NCI-H146 treated with DMSO at 0.1 percent for 48 hours (cell line): ENCODE measurements at regions not wholly inside any gene's neighbourhood (a gene's known extent, or its start where the extent isn't known, plus 50 kb on each side); places are given as distances from the start of the nearest gene placed in this dataset.

Experiments used
- DNase-seq: peaks from one replicate; lab custom pipeline; 2025; ENCODE audit not compliant: unreplicated experiment; lab: John Stamatoyannopoulos, UW

DNA sequence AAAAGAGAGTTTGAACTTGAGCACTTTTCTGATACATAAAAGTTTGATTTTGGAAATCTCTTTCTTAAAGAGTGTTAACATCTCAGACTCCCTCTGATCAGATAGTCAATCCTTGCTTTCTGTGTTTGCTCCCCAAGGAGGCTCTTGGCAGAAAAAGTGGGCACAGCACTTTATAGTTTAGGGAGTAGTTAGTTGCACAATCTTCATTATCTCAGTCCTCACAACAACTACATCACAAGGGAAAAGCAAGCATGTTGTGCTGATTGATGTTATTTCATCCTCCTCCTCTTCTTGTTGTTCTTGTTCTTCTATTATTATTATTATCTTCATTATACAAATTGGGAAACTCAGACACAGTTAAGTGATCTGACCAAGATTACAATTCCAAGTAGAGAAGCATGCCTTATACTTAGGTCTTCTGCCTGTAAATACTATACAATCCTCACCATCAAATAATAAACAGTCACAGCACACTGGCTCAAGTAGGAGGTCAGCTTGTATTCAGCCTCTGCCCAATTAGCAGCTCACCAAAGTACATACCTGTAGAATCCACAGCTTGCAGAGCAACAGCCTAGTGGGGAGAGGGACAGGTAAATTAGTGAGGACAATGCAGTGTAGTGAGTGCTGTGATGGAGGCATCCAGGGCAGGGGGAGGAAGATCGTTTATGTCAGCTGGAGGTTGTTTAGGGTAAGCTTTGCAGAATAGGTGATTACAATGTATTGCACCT lies 304.1 kb upstream of the MME start:
- peak; percentile 85 for DNase-seq

DNA sequence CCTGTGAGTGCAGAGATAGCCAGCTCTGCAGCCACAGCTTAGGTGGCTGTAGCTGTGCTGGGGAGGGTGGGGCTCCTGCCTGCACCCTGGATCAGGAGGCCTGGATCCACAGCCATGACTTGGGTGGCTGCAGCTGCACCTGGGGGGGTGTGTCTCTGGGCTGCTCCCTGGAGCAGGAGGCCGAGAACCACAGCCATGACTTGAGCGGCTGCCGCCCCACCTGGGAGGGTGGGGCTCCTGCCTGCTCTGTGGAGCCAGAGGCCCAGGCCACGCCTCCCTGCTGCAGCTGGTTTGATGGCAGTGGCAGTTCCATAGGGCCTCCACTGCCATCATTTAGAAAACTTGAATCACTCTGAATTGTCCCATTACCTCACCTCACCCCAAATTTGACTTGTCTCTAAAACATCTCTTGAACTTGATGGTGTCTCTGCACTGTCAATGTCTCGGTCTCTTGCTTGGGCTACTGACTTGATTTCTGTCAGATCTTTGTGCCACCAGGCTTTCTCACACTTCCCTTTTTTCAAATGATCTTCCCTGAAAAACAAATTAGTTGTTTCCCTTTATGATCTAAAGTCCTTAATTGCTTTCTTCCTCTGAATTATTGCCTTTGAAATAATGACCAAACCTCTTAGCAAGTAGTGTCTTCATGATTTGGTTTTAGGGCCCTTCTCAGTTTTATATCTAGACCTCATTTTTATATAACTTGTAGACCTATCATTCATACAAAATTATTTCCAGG lies 313.2 kb upstream of the MME start:
- no peak for DNase-seq

DNA sequence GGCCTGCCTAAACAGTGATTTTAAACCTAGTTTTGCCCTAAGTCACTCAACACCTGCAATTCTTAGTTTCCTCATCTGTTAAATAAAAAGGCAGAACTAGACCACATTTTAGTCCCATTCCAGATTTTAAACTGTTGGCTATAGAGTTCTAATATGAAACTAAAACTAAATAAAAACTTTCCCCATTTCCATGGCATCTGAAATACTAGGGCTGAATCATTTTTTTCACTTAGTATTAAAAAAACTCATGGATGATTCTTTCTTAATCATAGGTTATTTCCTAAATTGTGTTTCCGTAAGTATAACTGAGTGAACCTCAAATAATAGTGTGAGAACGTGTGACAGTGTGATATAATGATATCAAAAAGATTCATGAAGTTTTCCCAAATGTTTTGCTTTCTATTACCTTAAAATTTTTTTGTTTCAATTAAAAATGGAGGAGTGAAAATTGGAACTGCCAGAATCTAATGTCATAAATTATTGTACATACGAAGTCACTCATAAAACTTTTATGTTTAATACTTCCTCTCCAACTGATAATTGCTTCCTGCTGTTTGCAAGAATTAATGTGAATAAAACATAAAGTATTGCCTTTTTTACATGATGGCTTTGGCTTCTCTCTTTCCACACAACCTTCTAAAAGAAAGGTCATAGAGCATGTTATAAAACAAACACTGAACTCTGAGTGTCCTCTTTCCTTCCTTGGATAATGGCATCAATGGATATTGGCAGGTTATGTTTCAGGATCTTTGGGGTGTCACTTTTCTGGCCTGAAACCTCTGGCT lies 315.1 kb upstream of the MME start:
- no peak for DNase-seq

DNA sequence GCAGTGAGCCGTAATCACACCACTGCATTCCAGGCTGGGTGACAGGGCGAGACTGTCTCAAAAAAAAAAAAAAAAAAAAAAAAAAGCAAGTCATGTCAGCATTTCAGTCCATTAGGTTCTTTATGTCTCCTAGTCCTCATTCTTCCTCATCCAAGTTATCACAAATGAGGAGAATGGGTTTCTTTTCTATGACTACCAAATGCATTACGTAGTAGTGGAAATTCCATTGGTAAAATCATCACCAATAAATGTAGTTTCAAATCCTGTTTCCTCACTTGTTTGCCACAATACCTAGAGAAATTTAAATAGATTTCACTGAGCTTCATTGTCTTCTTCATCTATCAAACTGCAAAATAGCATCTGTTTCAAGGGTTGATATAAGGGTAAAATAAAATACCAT lies 317.6 kb upstream of the MME start:
- DNase-seq, result no peak

DNA sequence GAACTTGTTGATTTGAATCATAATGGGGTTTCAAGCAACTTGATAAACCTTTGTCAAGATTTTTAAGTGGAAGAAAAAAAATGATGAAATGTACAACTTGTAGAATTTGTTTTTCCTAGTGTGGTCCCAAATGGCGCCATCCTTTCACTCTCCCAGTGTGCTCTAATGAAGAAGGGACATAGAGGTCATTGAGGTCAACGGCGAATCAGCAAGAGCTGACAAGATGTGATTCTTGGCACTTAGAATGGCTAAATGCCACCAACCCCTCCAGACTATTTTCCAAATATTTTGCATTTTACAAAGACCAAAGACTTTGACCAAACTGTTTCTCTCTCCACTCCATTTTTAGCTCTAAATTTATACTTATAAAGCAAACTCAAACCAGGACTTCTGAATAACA lies 320.2 kb upstream of the MME start:
- no peak for DNase-seq

DNA sequence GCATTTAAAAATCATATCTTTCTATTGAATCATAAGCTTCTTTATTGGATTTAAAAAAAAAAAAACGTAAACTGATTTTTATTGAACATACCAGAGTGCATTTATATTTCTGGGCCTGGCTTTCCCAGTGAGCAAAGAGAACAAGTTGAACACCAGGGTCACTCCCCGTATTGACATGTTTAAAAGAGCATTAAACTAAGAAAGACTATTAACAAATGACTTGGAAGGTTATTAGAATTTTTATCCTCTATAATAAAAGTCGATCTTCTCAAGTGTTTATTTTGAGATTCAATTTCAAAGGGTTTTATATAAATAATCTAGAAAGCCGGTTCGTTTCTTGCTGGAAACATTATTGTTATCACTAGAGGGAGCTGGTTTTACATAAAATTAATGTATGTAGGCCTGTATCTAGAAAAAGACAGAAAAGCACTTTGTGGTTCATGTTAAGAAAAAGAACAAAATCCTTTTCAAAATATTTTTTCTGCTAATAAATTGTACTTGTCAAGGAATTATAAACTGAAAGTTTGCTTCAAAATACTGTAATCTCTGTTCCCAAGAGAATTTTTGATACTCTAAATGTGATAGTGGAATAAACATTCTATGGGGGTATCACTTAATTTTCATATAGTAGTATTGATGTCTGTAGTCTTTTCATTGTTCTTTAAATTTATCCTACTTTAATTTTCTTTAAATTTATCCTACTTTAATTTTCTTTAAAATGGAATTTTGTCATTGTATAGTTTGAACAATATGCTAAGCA lies 321.8 kb upstream of the MME start:
- peak; percentile 51 for DNase-seq

DNA sequence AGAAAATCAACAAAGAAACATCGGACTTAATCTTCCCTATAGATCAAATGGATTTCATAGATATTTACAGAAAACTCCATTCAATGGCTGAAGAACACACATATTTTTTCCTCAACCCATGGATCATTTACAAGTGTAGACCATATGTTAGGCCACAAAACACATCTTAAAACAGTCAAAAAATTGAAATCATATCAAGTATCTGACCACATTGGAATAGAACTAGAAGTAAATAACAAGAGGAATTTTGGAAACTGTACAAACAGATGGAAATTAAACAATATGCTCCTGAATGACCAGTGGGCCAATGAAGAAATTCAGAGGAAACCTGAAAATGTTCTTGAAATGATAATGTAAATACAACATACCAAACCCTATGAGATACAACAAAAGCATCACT lies 323.1 kb upstream of the GPR149 start:
- no peak for DNase-seq

DNA sequence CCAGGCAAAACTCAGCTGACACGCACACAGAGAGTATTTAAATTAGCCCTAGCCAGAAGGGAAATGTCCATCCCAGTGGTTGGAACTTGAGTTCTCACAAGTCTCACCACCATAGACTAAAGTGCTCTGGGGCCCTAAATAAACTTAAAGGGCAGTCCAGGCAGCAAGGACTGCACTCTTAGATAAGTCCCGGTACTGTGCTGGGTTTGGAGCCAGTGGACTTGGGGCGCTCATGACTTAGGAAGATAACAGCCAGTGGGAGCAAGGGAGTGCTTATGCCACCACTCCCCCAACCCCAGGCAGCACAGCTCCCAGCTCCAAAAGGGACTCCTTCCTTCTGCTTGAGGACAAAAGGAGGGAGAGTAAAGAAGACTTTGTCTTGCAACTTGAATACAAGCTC lies 319.5 kb upstream of the GPR149 start:
- DNase-seq, result no peak

DNA sequence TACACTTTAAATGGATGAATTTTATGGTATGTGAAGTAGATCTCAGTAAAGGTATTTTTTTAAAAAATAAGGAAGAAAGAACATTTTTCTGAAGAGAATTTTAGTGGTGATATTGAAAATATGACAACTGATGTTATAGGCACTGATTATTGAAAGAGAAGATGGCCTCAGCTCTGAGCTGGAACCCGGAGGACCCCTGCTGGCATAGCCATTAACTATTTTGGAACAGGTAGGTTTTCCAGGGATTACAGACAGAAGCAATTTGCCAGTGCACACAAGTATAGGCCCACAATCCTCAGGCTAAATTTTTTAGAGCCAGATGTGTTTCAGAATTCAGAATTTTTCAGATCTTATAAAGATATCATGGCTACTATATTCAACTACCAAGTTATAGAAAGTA lies 315.9 kb upstream of the GPR149 start:
- no peak for DNase-seq

DNA sequence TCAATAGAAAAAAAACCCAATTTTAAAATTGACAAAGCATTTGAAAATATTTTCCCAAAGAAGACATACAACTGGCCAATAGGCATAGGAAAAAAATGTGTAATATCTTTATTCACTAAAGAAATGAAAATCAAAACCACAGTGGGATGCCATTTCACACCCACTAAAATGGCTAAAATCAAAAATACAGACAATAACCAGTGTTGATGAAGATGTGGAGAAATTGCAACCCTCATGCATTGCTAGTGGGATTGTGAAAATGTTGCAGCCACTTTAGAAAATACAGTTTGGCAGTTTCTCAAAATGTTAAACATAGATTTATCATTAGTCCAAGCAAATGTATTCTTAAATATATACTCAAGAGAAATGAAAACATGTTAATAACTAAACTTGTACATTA lies 315.1 kb upstream of the GPR149 start:
- DNase-seq, result no peak

DNA sequence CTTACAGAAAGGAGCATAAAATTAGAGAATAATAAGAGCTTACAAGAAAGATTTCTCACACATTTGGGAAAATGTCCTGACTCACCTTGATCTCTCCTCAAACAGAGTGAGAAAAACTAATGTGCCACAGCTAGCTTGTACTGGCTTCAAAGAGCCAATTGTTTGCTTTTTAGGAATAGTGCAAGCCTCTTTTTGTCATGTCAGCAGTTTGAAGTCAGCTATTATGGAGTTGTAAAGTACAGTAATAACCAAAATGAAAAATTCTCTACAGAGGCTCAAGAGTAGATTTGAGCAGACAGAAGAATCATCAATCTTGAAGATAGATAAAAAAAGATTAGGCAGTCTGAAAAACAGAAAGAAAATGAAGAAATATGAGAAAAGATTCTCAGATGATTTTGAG lies 313.4 kb upstream of the GPR149 start:
- DNase-seq, result no peak

DNA sequence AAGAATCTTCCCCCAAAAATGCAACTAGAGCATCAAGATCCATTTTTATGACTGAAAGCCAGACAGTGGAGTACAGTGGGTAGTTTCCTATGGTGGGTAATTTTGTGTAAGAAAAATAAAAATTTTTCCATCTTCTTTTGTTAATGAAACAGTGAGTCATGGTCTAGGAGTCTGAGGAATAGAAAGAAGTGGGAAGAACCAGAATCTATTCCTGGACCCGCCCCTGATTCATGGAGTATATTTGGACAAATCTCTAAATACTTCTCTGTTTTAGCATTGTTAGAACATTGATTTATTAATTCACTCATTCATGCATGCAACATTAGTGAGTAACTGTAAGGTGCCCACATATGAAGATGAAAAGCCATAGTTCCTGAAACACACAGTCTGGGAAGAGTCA lies 304.5 kb upstream of the GPR149 start:
- no peak for DNase-seq

DNA sequence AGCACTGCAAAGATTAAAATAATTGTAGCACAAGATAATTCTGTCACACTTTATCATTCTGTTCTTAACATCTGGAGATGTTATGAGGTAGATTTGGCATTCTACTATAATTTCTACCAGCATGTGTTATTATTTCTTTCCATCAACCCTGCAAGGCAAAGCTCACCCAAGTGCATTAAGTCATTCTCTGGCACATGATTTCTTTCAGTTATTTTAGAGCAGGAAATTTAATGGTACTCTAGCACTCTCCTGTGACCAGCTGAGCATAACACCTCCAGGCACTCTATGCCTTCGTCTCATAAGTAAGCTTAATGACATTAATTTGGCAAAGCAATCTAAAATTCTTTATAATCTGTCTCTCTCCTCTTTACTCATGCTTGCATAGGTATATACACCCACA lies 300.2 kb upstream of the GPR149 start:
- no peak for DNase-seq

DNA sequence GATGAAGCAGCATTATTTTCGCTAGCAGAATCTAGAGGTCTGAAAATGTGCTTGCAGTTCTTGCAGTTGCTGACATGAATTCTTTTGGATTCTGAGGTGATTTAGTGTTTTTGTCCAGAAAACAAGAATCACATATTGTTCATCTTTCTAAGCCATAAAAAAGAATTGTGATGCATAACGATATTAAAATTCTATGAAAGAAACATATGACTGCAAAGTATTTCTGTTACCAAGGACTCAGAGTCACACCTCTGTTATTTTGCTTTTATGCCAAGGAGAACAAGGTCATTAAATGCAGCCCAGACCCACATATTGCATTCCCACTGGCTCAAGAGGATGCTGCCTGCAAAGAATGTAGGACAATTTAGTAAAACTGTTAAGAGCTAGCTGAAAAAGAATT lies 299.8 kb upstream of the GPR149 start:
- no peak for DNase-seq

DNA sequence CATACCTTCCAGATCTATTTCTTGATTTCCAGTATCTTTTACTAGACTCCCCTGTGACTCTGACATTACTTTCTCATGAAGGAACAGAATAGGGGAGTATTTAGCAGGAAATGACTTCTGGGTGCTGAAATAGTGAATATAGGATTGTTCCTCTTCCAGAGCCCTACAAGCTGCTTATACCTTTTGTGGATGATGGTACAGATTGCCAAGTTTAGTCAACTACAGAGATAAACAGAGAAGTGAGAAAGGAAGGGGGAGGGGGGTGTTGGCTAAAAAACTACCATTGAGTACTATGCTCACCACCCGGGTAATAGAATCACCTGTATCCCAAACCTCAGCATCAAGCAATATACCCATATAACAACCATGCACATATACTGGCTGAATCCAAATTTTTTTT lies 298.3 kb upstream of the GPR149 start:
- no peak for DNase-seq

DNA sequence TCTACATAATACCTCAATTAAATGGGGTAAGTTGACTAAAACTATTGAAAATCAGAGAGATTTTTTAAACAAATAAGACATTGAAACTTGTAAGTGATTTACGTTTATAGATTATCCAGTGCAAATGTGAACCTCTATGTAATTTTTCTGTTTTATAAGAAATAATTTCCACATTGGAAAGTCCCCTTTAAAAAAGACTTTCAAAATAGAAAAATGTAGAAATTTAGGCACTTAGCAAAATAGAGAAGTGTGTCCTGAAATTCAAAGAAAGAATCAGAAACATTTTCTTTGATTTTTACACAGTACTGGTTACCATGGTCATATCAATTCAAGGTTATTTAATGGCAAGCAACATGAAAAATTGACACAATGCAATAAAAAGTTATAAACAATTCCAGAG lies 290.9 kb upstream of the GPR149 start:
- DNase-seq, result no peak

DNA sequence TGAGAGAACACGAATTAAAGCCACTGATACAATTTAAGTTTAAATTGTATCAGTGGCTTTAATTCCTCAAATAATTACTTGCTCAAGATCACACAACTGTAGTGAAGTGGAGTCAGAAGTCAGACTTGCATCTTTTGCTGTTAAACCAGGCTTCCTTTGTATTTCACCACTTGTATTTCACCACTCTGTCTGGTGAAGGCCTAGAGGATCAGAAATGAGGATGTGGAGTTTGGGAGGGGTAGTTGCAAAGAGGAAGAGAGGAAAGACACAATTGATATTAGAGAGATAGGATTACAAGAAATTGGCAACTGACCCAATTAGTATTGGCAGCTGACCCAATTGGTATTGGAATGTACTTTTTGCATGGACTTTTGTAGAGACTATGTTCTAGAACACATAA lies 288.1 kb upstream of the GPR149 start:
- DNase-seq, result no peak

DNA sequence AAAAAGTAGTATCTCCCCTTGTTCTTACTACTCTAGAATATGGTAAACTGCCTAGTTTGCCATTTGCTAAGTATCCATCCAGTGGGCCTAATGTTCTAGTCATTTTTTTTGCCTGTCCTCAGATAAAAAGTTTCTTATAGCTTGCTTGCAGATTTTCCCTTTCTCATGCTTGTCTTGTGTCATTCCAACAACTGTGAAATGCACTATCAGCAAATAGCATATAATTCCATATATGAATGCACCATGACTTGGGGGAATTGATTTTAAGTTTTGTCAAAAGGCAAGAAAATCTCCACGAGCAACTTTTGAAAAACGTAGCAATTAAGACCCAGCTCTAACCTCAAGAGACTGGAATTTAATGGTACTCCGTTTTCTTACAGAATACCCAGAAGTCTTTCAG lies 286.2 kb upstream of the GPR149 start:
- no peak for DNase-seq

DNA sequence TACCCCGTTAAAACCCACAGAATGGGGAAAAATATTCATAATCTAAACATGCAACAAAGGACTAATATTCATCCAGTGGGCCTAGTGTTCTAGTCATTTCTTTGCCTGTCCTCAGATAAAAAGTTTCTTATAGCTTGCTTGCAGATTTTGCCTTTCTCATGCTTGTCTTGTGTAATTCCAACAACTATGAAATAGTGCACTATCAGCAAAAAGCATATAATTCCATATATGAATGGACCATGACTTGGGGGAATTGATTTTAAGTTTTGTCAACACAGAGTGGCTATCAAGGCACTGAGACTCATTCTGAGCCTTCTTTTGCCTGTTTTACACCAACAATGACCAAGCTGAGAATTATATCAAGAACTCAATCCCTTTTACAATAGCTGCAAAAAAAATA lies 278.6 kb upstream of the GPR149 start:
- no peak for DNase-seq

DNA sequence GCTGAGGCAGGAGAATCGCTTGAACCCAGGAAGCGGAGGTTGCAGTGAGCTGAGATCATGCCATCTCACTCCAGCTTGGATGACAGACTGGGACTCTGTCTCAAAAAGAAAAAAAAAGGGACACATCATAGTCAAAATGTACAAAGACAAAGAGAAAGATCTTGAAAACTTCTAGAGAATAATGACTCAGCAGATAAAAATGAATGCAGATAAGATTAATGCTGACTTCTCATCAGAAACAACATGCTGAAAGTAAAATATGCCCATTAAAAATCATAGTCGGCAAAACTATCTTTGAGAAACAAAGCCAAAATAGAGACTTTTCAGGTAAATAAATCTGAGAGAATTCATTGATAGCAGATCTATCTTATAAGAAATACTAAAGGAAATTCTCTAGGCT lies 271.1 kb upstream of the GPR149 start:
- no peak for DNase-seq

DNA sequence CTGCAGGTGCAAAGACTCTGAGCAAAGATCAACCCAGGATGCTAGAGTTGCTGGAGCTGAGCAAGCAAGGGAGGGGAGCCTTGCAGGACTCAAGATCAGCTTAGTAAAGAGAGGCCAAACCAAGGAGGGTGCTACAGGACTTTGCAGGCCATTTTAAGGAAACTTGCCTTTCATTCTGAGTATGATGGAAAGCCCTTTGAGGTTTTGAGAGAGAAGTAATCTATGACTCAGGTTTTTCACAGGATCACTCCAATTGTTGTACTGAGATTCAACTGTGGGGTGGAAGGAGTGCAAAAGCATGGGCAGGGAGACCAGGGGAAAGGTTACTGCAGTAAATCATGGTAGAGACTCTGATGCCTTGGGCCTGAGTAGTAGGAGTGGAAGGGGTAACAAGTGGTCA lies 260.4 kb upstream of the GPR149 start:
- DNase-seq, result no peak
